ENCODE measurements at regions not wholly inside any gene's neighbourhood (a gene's known extent, or its start where the extent isn't known, plus 50 kb on each side); places are given as distances from the start of the nearest gene placed in this dataset.

GRCh38 chr2:176471949-176472348, 202.7 kb downstream of the MTX2 start:
- DNase-seq, result no peak

- no peak for DNase-seq
These were observed 203.9 kb downstream of the MTX2 start for GRCh38 chr2:176473177-176473576.

- DNase-seq, result no peak
These were observed 204.6 kb downstream of the MTX2 start for GRCh38 chr2:176473851-176474250.

- DNase-seq, result no peak
These were observed 208.1 kb downstream of the MTX2 start for GRCh38 chr2:176477336-176477735.

- DNase-seq, result no peak
These were observed 210.7 kb downstream of the MTX2 start for GRCh38 chr2:176479961-176480360.

- no peak for DNase-seq
These were observed 212.9 kb downstream of the MTX2 start for GRCh38 chr2:176482107-176482506.

- no peak for DNase-seq
These were observed 214.2 kb downstream of the MTX2 start for GRCh38 chr2:176483476-176483875.

GRCh38 chr2:176483901-176484568, 214.8 kb downstream of the MTX2 start:
- DNase-seq, result no peak

GRCh38 chr2:176484838-176485237, 215.6 kb downstream of the MTX2 start:
- no peak for DNase-seq

GRCh38 chr2:176488431-176488830, 219.2 kb downstream of the MTX2 start:
- DNase-seq, result no peak

GRCh38 chr2:176490061-176490861, 221.0 kb downstream of the MTX2 start:
- no peak for DNase-seq

- DNase-seq, result no peak
These were observed 222.1 kb downstream of the MTX2 start for GRCh38 chr2:176491172-176491904.

- no peak for DNase-seq
These were observed 223.3 kb downstream of the MTX2 start for GRCh38 chr2:176492583-176492982.

- DNase-seq, result no peak
These were observed 224.1 kb downstream of the MTX2 start for GRCh38 chr2:176493226-176493825.

- DNase-seq, result no peak
These were observed 224.7 kb downstream of the MTX2 start for GRCh38 chr2:176493909-176494308.

- DNase-seq, result no peak
These were observed 225.7 kb downstream of the MTX2 start for GRCh38 chr2:176494949-176495353.

- no peak for DNase-seq
These were observed 226.6 kb downstream of the MTX2 start for GRCh38 chr2:176495826-176496225.

- no peak for DNase-seq
These were observed 227.5 kb downstream of the MTX2 start for GRCh38 chr2:176496761-176497160.

- no peak for DNase-seq
These were observed 231.7 kb downstream of the MTX2 start for GRCh38 chr2:176500901-176501300.

GRCh38 chr2:176501617-176502016, 232.4 kb downstream of the MTX2 start:
- DNase-seq, result no peak

- no peak for DNase-seq
These were observed 233.4 kb downstream of the MTX2 start for GRCh38 chr2:176502619-176503018.

GRCh38 chr2:176503776-176504175, 234.5 kb downstream of the MTX2 start:
- DNase-seq, result no peak

- DNase-seq, result no peak
These were observed 235.2 kb downstream of the MTX2 start for GRCh38 chr2:176504440-176504839.
